ENCODE measurements at regions not wholly inside any gene's neighbourhood (a gene's known extent, or its start where the extent isn't known, plus 50 kb on each side); places are given as distances from the start of the nearest gene placed in this dataset.

DNA sequence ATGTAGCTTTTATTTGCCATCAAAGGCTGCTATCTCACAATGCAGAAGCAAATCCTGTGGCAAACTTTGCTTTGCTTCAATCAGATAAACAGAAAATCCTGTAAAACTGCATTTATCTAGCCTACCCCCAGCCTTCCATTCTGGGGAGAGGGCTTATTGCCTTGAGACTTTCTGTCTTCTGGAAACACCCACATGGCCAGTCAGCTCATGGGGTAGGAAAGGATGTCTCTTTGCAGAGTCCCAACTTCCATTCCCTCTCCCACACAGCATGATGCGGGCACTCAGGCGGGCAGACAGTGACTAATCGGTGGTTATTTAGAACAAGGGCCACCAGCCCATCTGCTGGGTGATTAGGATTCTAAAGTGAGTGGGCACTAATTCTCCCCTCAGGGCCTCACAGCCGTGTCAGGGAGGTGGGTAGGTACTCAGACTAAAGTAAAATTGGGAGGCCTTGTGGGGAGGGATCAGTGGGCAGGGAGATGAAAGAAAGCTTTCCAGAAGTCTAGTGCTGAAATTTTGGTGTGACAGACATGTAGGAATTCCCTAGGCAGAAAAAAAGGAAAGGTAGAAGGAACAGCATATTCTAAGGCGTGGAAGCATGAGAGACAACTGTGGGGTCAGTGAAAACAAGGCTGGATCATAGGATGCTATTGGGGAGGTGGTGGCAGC lies 720.5 kb downstream of the VRK1 start:
- DNase-seq = no peak

DNA sequence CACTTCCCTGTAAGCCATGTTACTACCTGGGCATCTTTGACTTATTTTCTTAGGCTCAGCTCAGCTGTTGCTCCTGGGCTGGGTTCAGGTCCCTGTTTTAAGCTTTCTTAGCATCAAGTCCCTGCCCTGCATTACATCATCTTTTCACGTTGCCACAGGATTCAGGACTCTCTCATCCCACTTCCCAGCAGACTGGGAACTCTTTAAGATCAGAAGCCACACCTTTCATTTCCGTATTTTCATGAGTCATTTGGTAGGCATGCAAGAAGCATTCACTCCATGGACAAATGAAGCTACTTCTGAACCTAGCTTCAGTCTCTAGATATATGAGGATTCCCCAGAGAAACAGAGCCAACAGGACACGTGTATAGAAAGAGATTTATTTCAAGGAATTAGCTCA lies 726.8 kb downstream of the VRK1 start:
- DNase-seq = no peak

DNA sequence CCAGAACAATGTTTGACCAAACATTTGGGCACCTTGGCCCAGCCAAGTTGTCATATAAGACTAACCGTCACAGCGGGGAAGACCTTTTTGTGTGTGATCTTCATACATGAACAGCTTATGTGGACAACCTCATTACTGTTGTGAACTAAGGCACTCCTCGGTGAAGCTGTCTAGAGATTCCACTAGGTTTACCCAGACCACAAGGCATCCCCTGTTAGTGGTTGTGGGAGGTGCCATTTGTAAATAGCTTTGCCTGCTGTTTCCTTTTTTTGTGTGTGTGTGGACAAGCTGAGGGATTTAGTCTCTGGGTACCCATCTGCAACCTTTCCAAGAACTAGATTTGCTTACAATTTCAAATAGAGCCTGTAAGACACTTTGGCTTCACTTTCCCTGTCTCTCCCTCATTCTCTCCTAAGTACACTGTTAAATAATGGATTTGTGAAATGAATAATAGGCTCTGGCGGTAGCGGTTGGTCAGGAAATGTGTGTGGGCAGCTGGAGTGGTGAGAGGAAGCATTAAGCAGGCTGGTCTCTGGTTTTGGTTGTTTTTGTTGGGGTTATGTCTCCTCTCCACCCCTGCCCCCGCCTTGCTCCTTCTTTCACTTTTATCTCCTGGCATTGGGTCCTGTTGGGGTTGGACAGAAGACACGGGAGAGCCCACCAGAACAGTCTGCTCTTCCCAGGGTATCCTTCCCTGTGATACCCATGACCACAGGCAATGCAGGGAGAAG lies 727.6 kb downstream of the VRK1 start:
- no peak for DNase-seq

DNA sequence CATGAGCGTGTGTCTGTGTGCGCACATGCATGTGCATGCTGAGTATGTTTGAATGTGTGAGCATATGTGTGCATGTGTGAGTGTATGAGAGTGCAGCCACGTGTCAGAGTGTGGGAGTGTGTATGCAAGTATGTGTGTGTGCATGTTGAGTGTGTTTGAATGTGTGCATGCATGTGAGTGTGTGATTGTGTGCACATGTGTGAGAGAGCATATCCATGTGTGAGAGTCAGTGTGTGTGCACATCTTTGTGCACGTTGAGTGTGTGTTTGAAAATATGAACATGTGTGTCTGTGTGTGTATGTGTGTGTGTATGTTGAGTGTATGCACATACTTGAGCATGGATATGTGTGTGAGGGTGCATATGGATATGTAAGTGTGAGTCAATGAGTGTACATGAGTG lies 730.8 kb downstream of the VRK1 start:
- DNase-seq = no peak

DNA sequence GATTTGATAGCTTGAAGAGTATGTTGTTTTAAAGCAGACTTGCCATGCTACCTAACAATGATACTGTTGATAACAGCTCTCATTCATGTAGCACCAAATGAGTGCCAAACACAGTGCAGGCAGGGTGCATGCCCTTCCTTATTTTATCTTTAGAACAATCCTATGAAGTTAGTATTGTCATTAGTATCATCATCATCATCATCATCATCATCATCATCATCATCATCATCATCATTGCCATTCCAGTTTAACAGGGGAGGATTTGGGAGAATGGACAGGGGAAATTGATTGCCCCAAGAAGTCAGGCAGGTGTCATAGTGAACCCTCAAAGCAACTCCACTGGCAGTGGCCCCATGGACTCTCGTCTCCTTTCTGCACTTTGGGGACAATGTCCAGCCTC lies 734.9 kb downstream of the VRK1 start:
- no peak for DNase-seq

DNA sequence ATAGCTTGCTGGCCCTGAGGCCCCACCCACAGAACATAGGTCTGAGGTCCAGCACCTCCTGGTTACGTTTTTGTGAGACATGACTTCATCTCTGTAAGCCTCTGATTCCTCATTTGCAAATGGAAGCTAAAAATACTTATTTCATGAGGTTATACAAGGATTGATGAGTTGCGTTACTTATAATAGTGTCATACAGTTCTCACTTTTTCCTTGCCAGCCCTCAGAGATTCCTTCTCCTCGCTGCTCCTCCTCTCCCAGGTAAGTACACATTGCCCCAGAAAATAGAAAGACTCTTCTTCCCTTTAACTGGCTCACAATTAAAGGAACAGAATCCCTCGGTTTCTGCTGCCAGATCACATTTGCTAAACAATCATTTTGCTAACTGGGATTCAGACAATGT lies 739.2 kb downstream of the VRK1 start:
- no peak for DNase-seq

DNA sequence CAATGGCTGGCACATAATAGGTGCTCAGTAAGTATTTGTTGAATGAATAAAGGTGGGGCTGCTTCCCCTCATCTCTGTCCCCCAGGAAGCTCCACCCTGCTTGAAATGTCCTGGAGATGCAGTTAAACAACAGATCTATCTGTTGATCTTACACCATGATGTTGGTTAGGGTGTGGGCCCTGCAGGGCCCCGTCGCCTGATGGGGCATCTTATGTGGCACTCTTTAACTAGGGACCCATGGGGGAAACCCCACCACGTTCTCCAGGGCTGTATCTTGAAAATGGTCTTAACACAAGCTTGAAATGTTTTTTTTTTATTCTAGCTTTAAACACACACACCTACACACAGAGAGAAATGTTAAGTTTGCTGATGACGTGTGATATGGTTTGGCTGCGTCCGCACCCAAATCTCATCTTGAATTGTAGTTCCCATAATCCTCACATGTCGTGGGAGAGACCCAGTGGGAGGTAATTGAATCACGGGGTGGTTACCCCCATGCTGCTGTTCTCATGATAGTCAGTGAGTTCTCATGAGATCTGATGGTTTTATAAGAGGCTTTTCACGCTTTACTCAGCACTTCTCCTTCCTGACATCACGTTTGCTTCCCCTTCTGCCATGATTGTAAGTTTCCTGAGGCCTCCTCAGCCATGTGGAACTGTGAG lies 741.7 kb downstream of the VRK1 start:
- DNase-seq = no peak

DNA sequence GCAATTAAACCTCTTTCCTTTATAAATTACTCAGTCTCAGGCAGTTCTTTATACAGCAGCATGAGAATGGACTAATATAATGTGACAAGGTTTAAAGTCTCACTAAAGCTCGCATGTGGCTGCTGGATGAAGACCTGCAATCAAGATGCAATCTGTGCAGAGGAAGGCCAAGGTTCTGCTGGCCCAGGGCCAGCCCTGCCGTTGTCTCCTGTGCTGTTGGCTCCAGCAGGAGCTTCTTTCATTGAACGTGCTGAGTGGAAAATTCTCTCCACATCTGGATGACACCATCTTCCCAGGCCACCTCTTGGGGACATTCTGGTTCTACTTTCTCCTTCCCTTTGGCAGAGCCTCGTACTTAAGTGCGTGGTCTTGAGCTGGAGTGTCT lies 742.2 kb downstream of the VRK1 start:
- no peak for DNase-seq

DNA sequence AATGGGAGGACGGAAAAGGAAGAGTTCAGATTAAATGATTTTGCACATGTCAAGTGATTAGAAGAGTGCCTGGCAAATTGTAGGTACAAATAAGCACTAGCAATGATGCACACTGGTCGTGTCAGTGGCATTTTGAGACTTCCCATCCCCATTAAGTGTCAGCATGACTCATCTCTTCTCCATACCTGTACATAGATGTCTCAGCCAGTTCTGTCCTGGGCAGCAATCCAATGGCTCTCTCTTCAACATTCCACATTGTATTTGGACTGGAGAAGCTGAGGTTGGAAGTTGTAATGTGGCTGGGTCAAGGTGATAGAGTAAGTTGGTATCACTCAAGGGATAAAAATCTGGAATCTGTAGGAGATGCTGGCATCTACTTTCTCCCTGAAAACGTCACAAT lies 742.7 kb downstream of the VRK1 start:
- no peak for DNase-seq

DNA sequence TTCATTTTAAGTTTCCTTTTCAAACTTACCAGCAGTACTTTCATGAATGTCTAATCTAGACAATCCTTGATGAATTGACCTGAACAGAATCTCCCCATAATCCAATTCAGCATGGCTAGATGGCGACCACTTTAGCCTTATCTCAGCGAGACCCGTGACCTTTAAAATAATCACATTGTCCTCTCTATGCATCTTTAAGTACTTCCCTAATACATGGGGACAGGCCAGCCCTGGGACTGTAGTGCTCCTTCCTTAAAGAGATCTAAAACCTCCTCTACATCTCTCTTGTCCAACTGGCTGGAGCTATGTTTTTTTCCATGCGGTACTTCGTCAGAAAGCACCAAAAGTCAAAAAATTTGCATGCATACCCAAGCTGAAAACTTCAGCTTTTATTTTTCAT lies 746.0 kb downstream of the VRK1 start:
- DNase-seq = no peak

DNA sequence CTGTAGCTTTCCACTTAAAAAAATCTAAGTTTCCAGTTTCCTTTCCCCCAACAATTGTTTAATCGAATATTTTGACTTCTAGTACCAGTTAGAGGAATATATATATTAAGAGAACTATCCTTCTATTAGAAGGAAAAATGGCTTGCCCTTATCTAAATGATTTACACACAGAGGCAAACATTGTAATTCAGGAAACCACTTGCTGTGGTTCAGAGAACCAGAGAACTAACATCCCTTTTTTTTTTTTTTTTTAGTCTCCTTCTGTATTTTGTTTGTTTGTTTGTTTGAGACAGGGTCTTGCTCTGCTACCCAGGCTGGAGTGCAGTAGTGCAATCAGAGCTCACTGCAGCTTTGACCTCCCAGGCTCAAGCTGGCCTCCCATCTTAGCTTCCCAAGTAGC lies 746.6 kb downstream of the VRK1 start:
- no peak for DNase-seq

DNA sequence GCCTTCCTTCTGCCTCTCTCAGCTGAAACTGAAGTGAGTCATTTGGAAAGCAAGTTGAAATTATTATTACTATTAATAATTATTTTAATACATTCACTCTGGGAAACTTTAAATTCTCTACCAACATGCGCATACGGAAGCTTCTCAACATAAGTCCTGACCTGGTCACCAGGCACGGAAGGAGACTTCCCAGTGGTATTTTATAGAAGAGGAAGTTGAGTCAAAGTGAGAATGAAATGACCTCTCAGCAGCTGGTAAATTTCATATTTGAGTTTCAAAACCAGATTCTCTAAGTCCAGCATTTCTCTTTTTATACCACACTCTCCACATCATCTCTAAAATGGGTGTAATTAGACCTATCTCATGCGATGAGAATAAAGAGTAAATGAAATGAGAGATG lies 747.4 kb downstream of the VRK1 start:
- DNase-seq = no peak

DNA sequence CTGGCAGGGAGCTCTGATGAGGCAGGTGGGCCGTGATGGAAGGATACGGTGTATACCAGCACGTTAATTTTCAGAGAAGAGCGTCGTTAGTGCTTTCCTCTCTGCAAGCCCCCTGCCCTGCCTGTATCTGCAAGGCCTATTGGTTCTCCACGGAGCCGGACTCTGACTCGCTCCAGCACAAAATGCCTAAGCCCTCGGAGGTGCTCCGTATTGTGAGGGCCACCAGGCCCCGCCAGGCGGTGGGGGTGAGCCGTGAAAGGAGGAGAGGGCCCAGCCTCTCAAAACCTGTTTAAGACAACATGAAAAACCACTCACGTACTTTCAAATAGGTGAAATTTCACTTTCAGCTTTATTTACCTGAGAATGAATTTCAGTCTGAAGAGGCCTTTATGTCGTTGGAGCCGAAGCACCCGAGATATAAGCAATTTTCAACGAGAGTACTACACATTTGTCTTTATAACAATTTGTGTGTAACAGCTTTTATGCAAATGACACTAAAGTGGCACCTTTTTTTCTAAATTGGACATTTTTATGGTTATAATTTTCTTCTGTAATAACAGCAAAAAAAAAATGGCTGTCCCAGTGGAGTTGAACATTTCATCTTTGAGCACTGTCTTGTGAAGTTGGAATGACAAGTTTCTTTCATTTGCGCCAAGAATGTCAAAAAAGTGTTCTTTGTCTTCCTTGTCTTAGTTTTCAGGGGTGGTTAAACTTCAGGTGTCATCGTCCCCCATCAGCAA lies 749.5 kb downstream of the VRK1 start:
- no peak for DNase-seq

DNA sequence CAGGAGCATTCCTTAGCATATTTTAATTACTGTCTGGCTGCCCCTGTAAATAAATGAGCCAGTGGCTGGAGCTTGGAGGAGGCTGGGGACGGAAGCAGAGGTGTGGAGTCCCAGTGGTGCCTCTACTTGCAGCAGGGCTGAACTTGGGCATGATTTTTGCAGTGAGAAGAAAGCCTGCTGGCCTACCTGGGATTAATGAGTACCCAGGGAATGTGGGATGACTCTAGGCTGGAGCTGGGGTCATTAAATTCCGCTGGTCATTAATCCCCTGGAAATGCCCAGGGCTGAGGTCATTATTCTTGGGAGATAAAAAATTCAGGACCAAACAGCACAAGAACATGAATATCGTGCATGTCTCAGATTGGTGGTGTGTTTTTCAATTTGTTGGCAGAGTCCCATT lies 753.3 kb downstream of the VRK1 start:
- no peak for DNase-seq

DNA sequence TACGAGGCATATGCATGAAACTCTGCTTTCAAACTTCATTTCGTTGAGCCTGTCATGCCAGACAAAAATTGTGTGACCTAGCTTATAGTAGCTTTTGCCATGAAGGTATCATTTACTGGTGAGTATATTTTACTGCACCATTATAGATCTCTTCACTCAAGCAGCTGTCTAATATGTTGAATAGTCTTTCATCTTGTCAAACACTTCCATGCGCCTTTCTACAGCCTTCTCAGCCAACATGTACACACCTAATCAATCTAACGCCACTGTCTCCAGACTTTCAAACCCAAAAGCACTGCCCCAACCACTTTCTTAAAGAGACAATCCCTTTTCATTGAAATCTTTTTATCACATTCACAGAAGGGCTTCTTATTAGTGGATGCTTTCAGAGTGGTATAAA lies 757.4 kb downstream of the VRK1 start:
- DNase-seq = no peak

DNA sequence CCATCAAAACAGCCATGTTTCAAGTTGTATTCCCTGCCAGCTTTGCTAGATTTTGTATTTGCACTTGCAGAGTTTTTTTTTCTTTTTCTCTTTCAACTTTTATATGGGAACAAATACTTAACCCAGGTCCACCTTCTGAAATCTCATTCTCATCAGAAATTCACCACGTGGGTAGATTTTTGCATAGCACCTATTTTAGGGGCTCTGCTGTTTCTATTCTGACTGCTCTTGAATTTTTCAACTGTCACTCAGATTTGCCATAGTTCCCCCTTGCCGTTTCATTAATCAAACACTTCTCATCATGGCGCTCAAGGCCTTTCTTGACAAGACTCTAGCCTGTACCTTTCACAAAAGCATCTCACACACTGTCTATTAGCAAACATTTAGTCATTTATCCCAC lies 767.2 kb downstream of the VRK1 start:
- no peak for DNase-seq

DNA sequence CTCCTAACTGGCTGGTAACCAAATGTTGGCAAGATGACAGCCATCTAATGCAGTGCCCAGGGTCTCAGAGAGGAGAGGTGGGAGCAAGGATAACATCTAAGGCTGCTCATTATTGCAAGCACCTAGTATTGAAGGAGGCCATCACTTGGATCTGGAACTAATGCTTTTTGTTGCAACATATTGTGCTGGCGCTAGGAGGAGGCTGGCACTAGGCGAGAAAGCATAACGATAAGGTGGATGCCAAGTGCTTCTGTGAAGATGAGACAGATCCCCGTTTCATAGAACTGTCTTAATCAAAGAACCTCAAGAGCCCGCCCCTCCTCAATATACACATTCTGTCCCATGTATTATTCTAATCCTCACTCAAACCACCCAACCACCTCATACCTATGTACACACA lies 774.0 kb downstream of the VRK1 start:
- DNase-seq = no peak

DNA sequence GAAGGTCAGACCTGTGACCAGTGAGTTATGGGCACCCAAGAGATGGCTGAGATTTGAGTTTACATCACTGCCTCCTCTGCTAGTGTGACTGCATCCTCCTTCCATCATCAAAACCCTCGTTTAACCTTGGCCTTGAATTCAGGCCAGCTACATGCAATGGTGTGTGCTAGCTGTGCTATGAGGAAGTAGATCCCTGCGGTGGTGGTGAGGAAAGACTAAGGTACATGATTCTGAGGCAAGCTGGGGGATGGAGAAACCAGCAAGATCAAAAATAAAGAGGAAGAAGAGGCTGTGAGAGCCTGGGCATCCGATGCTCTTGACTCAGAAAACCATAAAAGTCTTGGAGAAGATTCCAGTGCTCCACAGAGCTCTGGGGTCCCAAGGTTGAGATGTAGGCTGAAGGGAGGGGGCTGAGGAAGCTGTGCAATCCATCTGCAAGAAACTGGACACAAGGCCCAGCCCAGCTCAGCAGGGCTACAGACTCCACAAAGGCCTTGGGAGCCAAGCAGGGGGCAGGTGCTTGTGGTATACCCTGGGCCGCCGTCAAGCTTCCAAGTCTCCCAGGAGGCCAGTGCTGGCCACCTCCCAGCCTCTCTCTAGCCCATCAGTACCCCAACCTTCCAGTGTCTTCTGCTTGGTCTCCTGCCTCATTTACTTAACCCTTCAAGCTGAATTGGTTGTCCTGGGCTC lies 774.8 kb downstream of the VRK1 start:
- no peak for DNase-seq

DNA sequence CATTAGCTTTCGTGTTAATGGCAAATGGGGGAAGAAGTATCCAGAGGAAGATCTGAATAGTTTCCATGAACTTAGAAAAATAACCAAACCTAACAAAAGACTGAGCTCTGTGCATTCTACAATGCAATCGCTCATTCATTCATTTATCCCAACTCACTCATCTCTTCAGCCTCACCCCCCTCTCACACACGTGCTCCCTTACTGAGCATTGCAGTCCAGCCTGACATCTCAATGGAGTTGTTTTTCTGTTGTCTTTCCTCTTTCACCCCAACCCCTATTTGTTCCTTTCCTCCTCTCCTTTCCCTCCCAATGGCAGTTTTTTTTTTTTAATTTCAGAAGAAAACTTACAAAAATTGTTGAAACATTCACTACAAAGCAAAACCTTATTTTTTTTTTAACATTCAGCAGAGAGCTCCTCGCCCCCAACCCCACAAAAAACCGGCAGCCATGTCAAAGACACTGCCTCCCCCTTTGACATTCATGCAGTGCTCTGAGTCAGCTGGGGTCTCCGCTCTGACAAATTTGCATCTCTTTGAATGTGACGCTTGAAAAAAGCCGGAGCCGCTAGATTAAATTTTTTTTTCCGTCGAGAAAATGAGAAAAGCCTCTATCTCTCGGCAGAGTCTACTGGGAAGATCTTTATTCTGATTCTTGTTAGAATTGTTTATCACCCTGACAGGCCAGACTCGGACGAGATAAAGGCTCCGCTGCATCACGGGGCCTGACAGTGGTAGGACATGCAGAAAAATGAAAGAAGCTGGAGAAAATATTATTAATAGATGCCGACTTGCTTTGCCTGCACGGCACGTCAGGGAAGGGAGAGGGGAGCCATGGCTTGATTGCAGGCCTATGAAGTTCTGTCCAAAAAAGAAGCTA lies 775.6 kb downstream of the VRK1 start:
- DNase-seq = no peak

DNA sequence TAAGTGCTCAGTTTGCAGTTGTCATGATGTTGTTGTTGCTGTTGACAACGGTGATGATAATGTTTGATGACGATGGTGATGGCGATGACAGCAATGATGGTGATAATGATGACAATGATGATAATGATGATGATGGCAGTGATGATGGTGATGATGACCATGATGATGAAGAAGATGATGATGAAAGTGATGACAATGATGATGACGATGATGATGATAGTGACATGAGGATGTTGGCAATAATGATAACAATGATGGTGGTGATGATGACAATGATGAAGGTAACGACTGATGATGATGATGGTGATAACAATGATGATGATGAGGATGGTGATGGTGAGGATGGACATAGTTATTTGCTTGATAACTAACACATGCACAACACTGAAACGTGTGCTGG lies 778.5 kb downstream of the VRK1 start:
- no peak for DNase-seq

DNA sequence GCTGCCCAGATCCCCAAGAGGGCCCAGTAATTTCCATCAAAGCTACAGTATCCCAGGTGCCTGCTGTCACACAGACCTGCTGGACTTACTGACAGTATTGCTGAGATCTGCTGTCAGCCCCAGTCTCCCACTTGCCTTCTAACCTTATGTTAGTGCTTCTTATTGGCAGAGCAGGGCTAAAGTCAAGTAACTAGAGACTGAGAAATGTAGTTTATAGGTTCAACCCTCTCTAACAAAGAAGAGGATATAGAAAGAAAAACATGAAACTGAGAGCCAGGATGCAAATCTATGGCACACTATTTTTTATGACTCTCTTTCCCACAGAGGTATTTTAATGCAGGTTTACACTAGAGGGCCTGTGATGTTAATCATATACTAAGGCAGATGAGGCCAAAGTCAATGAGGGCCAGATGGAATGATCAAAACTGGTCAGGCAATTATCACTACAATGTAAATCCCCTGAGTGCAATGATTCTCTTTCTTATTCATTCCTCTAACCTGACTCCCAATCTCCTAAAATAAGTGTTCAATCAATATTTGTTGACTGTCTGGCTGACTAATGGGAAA lies 781.9 kb downstream of the VRK1 start:
- DNase-seq = no peak

All from right lung (tissue), 2 donors.